GM19438 (cell line): ENCODE measurements at regions not wholly inside any gene's neighbourhood (a gene's known extent, or its start where the extent isn't known, plus 50 kb on each side); places are given as distances from the start of the nearest gene placed in this dataset.
"Not testable (repeated sequence)": the region's sequence is repeated elsewhere in the genome, so short reads cannot be mapped to it uniquely, and the experiment has no call there.

ENCODE experiments used
- ATAC-seq: cut with Tn5 transposase; IDR thresholded peaks from one replicate; pipeline ENCODE4 v1.9.1; 2021; ENCODE audit warnings: low read depth; ENCODE audit not compliant: unreplicated experiment

DNA sequence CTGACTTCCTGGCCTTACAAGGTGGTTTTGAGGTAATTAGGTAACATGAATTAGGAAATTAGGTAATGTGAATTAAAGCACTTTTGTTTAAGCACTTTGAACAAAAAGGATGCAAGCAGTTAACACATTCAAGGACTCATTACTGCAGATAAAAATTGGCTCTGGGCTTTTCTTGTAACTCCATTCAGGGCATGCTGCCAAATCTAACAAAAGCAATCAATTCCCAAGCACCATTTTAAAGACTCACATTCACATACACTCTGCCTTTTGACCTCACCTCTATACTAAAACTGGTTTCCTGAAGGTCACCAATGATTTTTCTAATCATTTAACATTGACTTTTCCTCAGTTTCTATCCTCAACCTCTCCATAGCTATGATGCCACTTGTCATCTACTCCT lies 251.2 kb upstream of the RHOBTB1 start:
- ATAC-seq = no peak

DNA sequence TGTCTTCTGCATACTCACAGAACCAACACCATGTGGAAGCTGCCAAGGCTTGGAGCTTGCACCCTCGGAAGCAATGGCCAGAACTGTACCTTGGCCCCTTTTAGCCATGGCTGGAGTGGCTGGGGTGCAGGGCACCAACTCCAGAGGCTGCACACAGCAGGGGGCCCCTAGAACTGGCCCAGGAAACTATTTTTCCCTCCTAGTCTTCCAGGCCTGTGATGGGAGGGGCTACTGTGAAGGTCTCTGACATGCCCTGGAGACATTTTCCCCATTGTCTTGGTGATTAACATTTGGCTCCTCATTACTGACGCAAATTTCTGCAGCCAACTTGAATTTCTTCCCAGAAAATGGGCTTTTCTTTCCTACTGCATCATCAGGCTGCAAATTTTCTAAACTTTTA lies 248.6 kb upstream of the RHOBTB1 start:
- not testable (repeated sequence) for ATAC-seq

DNA sequence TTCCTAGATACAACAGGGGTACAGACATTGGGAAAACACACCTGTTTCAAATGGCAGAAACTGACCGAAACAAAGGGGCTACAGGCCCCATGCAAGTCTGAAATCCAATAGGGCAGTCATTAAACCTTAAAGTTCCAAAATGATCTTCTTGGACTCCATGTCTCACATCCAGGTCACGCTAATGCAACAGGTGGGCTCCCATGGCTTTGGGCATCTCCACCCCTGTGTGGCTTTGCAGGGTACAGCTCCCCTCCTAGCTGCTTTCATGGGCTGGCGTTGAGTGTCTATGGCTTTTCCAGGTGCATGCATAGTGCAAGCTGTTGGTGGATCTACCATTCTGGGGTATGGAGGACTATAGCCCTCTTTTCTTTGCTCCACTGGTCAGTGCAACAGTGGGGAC lies 248.1 kb upstream of the RHOBTB1 start:
- no peak for ATAC-seq

DNA sequence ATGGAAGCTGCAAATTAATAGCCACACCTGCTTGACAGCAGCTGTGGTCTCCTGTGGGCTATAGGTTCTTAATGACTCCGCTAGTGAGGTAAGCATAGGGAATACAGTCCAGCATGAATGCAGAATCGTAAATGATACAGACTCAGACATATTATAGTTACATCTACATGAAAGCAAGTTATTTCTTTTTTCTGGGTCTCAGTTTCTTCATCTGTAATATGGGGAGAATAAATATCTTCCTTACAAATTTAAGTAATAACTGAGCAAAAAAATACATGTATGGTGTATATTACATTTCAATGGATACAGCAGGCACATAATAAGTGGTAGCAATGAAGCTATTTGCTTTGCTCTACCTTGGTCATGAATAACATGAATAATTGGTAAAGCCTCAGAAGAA lies 245.9 kb upstream of the RHOBTB1 start:
- no peak for ATAC-seq

DNA sequence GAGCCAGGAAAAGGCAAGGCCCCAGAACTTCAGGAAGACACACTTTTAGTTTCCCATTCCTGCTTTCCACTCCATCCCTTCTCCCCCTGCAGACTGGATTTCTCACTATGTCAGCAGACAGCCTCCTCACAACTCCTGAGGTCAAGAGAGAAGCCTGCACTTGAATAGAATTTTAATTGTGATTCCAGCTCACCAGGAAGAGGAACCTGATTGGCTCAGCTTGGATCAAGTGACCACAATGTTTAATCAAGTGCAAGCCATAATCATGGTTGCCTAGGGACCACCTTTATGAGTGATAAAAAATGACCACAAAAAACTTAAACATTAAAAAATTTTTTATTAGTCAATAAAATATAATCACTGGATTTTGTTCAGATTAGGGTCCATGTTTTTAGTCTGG lies 244.7 kb upstream of the RHOBTB1 start:
- ATAC-seq = no peak

DNA sequence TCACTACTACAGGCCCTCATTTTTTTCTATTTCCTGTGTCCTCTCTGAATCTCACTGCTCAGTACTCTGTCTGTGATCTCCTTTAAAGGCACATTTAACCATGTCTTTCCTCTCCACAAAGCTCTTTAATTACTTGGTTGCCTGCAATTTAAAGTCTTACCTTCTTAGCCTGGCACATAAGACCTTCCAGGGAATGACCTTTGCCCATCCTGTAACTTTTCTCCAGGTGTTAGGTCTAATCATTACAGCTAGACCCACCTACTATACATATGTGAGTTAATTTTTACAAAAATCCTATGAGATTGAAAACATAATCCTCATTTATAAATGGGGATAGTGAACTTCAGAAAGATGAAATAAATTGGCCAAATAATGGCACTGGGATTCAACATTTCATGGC lies 244.1 kb upstream of the RHOBTB1 start:
- ATAC-seq = no peak

DNA sequence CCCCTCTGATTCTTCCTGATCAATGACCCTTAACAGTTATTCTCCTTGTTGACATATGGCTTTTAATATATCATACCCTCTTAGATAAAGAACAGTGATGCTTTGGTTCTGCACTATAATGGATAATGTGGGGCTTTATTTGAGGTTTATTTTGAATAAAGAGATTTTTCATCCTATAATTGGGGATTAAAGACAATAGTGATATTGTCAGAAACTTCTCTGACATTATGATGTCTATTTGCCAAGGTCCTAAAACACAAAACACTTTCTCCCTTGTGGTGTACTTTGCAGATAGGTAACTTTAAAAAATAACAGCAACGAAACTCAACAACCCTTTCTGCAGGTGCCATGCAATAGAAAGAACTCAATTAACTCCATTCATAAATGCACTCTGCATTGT lies 243.6 kb upstream of the RHOBTB1 start:
- ATAC-seq = no peak

DNA sequence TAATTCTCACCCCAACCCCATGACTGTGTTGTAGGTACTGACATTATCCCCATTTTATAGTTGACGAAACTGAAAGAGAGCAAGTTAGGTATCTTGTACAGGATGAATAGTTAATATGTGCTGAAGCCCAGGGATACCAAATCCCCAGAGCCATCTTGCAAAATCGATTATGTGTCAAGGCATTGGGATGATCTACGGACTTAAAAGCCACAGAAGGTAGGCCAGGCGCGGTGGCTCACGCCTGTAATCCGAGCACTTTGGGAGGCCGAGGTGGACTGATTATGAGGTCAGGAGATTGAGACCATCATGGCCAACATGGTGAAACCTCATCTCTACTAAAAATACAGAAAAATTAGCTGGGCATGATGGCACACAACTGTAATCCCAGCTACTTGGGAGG lies 242.4 kb upstream of the RHOBTB1 start:
- no peak for ATAC-seq

DNA sequence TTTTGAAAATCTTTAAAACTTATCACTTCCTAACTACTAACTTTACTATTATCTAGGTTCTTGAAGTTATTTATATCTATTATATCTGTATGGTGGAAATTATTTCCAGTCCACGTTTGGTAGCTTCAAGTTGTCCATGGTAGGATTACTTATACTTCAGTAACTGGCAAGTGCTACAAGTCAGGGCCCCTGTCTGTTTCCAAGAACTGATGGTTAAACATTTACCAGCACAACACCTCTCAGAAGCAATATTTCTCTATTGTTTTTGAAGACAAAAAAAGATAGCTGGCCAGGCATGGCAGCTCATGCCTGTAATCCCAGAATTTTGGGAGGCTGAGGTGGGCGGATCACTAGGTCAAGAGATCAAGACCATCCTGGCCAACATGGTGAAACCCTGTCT lies 240.4 kb upstream of the RHOBTB1 start:
- ATAC-seq = no peak

DNA sequence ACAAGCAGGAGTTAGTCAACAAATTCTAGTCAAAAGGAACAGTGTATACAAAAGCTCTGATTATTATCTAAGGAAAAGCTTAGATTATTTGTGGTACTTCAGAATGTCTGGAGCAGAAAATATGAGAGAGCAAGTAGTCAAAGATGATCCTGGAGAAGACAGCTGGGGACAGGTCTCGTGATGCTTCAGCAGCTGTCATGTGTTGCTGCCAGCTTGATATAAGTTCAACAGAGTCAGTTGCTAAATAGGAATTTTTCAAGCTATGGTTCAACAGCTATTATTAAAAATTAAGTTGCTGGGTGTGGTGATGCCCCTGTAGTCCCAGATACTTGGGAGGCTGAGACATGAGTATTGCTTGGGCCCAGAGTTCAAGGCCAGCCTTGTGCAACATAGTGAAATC lies 240.0 kb upstream of the RHOBTB1 start:
- no peak for ATAC-seq

DNA sequence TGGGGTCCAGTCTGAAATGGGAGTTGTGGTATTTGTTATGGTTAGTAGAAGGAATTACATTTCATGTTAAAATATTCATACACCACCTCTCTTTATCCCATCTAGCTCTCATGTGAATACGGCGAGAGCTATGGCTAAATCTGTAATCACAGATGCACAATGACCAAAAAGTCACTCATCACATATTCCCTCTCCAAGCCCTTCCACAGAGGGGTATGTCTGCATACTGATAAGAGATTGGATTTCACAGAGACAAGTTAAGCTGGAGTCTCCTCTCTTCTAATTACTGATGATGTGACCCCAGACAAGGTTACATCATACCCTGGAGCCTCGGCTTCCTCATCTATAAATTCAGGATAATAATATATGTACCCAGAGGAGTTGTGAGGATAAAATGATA lies 237.8 kb upstream of the RHOBTB1 start:
- ATAC-seq = no peak

DNA sequence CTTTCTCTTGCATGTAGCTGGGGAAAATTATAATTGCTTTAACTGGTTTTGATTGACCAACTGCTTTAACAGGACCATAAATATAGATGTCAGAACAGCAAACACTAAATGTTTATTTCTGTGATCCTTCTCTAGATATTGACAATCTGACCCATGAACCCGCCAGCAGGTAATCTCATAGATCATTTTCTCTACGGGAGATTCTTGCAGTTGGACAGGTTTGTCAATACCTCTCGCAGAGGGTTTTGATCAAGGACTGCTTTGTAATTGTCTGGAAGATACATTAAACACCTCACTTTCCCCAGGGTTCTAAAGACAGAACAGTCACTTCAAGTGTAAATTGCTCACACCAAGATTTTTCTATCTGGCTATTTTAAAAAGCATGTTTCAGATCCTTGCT lies 235.8 kb upstream of the RHOBTB1 start:
- no peak for ATAC-seq

DNA sequence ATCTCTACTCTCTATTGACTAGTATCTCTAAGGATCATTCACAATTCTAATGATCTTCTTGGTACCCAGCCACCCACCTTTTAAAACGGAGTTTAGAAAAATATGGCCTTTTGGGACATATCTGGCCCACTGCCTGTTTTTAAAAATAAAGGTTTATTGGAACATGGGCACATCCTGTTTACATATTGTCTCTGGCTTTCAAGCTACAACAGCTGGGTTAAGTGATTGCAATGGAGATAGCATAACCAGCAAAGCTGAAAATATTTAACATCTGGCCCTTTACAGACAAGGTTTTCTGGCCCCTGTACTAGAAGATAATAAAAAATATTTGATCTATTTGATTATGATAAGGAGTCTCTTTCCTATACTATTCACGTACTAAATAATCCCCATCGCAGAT lies 232.4 kb upstream of the RHOBTB1 start:
- ATAC-seq = no peak

DNA sequence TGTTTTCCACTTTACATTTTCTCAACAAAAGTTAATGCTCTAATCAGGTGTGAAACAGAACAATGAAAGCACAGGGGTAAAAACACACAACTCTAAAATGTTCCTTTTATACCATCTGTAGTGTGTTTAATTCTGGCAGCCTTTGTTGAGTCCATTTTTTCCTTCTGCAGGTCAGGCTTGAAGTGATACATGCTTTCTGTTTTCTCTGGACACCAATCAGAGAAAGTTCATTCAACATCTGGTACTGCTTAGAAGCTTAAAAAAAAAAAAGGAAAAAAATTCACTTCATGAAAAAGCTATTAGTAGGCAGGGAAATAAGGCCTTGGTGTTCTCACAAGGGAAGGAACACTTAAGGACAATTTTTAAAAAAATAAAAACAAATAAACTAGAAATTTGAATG lies 231.3 kb upstream of the RHOBTB1 start:
- no peak for ATAC-seq

DNA sequence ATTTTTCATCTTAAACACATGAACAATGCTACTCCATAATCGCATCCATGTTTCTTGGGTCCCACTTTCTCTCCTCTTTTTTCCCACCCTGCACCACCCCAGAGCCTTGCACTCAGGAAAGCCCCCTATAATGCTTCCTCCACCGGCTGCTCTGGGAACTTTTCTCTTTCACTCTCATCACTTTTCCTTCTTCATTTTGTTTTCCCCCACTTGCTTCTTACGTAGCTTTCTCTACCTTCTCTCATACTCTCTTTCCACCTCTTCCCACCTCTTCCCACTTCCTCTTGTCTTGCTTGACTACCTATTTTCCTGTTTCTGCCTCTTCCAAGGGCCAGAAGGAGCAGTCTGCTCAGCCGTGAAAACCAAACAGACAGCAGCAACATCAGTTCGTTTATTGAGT lies 229.5 kb upstream of the RHOBTB1 start:
- no peak for ATAC-seq

DNA sequence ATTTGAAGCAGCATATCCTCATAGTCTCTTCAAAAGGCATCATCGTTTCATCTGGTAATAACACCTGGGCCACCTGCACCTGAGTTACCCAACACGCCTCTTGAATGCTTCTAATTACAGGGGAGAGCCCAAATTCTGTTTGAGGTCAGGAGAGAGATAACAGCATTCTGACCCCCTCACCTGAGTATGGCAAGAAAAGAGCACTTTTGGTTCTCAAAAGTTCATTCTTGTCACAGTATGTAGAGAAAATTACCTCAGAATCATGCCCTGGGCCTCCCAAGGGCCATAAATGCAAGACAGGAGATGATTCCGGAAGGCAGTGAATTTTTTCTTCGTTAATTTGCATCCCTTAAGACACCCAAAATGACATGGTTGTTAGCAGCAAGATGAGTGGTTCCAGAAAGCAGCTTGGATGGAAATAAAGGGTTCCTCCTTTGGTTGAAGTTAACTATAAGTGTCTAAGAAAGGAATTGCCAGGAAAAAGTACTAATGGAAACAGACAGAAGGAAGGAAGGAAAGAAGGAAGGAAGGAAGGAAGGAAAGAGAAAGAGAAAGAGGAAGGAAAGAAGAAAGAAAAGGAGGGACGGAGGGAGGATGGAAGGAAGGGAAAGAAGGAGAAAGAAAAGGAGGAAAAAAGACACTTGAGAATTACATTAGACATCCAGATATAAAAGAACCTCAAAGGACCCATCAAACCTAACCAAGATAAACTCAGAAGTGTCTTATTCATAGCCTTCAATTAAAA lies 228.4 kb upstream of the RHOBTB1 start:
- no peak for ATAC-seq

DNA sequence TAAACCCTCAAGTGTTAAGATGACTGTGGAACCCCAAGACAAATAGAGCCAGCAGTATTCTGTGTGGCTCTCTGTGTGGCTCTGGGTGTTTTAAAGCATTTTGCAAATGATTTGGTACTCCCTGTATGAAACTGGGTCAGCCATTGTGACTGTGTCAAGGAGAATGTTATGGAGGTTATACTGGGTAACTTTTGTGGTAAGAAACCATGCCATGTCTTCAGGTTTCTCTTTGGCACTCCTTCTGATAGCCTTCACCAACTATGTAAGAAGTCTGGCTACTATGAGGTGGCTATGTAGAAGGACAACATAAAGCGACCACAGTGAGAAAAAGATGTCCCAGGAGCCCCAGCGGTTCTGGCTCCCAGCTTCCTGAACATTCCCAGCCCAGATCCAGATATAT lies 226.6 kb upstream of the RHOBTB1 start:
- ATAC-seq = no peak

DNA sequence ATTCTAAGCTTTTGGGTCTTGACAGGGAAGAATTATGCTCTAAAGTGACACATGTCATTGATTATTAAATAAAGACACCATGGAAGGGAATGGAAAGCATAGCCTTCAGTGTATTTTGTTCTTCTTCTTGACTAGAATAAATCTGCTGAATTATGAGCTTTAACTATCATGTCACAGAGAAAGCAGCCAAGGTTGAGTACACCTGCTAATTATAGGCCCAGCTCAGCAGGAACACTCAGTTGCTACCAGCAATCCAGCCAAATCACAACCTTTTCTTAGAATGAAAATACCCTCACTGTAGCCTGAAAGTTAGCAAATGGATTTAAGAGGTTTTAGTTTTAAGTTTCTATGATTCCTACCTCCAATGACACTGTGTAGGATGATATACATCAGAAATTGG lies 225.3 kb upstream of the RHOBTB1 start:
- no peak for ATAC-seq

DNA sequence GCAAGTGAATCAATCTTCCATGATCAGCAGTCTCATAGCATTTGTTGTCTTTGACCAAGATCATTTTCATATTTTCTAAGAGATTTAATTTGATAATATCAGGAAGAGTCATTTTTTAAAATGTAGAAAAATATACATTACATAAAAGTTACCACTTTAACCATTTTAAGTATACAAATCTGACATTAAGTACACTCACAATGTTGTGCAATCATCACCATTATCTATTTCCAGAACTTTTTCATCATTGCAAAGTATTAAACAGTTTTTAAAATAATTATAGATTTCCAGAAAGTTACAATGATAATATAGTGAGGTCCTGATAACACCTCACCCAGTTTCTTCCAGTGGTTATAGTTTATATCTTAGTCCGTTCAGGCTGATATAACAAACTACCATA lies 222.5 kb upstream of the RHOBTB1 start:
- no peak for ATAC-seq

DNA sequence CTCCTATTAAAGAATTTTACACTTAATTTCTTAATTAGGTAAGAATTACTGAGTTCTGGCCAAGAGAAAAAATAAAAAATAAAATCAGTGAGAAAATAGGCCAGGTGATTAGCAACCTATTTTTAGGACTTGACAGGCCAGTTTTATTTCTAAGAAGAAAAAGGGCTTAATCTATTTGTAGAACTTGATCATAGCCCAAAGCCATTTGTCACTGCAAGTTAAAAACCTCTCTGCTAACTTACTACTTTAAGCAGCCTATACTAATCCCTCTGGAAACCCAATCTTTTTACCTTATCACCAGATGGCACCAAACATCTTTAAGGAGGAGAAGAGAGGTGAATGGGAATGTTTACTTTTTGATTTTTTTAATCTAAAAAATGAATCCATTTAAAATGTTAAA lies 222.1 kb upstream of the RHOBTB1 start:
- no peak for ATAC-seq

DNA sequence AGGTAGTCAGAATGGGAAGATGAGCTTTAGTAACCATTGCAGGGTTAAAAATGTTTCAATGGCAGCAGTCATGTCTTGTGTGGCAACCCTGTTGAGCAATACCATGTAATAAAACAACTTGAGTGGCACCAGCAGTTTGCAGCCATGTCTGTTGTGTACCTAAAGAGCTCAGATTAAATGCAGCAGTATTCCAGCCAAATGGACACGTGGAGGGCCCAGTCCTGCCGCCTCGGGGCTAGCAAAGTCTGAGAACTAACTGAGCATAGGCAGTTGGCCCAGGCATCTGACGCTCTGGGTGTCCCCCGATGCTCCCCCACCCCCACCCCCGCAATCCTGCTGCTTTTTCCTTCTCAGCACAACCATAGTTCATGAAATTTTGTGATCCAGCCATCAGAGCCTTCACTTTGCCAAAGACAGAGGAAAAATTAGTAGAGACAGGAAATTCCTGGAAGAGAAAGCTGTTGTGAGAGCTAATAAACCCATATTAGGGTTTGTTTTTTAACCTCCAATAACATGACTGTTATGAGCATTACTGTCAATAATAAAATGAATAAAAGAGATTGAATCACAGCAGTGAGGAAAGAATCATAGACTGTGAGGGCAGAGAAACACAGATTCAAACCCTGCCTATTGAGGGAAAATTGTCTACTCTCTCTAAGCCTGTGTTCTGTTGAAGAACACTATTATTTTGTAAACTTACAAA lies 220.6 kb upstream of the RHOBTB1 start:
- ATAC-seq = no peak

DNA sequence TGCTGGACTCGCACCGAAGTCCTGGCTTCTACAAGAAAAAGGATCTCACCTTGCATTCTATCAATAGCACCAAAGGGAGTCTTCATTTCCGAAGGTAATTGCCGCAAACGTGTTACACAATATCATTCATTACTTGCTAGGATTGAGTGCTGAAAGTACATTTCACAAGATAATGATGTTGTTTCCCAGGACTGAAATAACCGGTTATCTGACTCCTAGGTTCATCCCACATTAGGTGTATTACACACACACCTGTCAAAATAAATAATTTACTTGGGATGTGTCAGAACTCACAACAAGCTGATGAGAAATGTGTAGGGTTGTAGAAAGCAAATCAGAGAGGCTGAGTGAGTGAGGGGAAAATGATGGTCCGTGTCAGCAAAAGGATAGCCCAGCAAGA lies 219.4 kb upstream of the RHOBTB1 start:
- no peak for ATAC-seq
